HG03469 (cell line): ENCODE measurements at regions not wholly inside any gene's neighbourhood (a gene's known extent, or its start where the extent isn't known, plus 50 kb on each side); places are given as distances from the start of the nearest gene placed in this dataset.

Source experiments
- ATAC-seq: cut with Tn5 transposase; IDR thresholded peaks from one replicate; pipeline ENCODE4 v1.9.1; 2021; ENCODE audit warnings: mild to moderate bottlenecking, moderate library complexity, moderate number of reproducible peaks; ENCODE audit not compliant: unreplicated experiment

DNA sequence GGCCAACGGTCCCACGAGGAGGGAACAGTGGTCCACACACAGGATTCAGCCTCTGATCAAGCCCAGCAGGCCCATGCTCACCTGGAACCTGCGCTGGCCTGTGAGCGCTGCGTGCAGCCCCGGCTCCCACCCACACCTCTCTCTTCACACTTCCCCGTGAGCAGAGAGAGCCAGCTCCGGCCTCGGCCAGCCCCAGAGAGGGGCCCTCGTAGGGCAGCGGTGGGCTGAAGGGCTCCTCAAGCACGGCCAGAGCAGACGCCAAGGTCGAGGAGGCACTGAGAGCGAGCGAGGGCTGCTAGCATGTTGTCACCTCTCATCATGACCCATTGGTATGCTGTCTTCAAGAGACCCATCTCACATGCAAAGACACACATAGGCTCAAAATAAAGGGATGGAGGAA lies 83.0 kb upstream of the FMR1 start:
- no peak for ATAC-seq

DNA sequence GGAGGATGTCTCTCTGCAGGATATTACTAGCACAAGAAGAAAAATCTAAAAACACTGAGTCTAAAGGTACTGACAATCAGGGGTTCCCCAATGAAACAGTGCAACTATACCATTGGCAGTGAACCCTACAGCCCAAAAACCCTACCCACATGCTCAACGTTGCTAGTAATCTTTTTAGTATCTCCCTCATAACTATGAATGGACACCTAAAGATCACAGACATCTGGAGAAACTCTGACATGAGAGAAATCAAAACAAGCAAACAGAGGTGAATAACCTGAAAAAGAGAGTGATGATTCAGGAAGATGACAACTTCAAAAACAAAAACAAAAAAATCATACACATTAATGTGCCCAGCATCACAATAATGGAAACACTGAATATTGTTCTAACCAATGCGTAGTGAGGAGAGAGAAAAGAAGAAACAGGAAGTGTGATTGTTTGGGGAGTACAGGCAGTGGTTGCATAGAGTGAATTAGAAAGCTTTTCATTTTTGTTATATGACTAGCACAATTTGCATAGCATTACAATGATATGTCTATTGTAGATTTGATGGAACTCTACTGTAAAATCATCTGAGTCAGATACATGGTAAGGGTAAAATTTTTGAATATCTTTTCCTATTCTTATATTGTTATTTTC lies 78.9 kb upstream of the FMR1 start:
- ATAC-seq: peak; percentile 92

DNA sequence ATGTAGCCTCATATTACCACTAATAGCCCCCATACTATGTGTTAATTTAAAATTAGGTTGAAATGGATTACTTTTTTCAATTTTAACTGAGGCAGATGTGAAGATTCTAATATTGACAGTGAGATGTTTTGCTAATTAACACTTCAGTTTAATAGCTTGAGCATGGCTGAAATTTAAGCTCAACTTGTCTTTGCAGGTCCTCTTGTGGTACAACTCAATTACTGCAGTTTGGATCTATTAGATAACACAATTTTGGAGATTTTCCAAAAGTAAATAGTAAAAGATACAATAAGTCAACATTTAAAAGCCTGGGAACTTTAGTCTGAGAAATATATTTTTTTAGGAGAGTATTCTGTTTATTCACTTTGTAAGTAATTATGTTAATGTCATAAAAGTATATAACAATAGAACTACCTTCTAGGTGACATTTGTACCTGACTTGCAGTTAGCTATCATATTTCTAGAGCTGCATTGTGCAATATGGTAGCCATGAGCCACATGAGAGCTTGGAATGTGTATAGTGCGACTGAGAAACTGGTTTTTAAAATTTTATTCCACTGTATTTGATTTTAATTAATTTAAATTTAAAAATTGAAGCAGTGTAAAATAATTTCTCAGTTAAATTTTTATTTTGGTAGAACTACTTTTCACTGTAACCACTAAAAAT lies 73.1 kb upstream of the FMR1 start:
- ATAC-seq: no peak

DNA sequence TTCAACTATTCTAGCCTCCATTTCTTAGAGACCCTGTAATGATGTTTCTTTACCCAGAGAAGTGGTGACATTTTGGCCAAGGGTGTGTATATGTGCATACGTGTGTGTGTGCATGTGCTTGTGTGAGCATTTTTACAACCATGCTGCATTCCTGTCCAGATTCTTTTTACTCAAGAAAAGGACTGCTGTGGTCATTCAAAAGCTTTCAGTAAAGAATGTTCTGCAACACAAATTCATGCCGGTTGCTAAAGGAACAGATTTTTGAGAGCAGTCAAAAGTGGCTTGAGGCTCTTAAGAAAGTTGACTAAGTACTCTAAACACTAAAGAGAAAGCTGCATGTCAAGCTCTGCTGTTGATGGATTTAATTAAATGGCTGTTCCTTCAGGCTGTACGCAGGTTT lies 65.0 kb upstream of the FMR1 start:
- no peak for ATAC-seq

DNA sequence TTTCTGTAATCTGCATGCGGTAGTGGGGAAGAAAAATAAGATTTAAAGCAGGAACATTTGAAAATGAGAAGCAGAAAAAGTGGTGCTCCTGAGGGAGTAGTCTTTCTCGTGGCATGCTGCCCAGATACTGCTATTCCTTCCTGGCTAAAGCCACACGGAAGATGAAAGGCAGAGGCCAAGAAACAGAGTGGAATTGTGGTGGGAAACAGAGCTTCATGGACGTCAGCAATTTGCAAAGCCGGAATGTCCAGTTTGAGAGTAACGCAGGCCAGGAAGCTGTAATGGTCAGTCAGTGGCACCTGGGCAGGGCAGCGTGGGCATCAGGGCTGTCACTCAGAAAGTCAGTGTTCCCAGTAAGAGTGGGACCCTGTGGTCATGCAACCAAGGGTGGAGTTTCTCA lies 63.7 kb upstream of the FMR1 start:
- no peak for ATAC-seq

DNA sequence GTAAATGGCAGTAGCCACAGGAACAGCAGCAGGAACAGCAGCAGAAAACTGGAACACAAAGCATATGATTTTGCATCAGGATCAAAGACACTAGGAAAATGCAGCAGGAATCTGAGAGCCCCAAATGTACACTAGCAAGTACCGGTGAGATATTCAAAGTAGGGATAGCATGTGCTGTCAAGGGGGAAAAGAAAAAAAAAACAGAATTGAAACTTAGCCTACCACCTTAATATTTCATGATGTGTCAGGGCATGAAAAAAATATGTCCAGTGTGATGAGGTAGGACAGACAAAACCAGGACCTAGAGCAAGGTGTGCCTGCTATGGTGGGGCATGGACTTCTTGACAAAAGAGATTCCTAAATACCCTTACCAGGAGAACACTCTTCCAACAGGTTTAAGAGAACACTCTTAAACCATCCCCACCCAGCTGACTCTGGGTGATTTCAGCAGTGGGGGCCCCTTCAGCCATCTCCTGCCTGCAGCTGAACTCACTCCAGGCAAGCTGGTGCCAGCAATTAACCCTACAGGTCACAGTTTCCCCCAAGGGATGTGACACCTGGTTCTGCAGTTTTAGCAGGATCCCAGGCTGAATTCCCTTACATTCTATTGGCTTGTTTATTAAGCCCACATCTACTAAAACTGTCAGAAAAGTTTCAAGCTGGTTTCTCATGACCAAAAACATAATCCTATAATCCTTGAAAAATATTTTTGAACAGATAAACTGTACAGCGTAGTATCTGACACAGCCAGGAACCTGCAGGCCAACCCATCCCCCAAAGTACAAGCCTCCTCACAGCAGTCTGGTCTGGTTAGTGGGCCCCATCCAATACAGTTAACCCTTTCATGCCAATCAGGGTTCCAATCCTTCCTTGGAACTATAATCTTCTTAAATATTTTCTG lies 62.9 kb upstream of the FMR1 start:
- ATAC-seq: no peak

DNA sequence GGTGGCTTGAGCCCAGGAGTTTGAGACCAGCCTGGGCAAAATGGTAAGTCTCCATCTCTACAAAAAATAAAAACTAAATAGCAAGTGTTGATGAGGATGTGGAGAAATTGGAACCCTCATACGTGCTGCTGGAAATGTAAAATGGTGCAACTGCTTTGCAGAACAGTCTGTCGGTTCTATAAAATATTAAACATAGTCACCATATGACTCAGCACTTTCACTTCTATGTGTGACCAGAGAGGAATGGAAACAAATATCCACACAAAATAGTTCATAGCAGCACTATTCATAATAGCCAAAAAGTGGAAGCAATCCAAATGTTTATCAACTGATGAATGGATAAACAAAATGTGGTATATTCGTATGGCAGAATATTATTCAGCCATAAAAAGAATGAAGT lies 60.8 kb upstream of the FMR1 start:
- ATAC-seq: peak; percentile 80

DNA sequence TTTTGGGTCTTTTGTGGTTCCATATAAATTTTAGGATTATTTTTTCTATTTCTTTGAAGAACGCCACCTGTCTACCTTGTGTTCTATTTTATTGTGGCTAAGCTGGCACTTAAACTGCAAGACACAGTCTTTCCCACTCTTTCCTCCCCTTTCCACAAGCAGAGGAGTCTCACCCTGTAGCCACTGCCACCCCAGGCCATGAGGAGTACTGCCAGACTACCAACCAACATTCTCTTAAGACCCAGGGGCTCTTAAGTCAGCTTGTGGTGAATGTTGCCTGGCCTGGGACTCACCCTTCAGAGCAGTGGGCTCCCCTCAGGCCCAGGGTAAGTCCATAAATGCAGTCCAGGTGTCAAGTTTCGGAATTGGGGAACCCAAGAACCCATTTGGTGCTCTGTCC lies 58.0 kb upstream of the FMR1 start:
- ATAC-seq: no peak

DNA sequence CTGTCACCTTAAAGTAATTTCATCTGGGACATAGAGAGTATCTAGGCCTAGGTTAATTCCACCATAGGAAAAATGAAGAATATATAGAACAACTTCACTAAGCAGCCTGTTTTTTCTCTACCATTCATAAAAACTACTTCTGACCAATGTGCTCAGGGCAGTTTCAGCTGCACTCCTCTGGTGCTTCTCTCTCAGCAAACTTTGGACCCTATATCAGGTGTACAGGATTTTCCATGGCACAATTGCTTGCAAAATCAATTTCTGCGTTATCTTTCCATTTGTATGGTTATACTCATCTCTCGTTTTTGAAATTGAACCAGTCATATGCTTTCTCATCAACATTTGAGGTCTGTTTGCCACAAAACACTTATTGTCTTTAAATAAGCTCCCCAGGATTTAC lies 52.1 kb upstream of the FMR1 start:
- no peak for ATAC-seq
